T-helper 1 cell treated with Interleukin-12 subunit alpha and Interleukin-12 subunit beta and Interleukin-4 antibody, amounts not matched to agents 30 μg/mL and 1 μg/mL, for 36 hours (primary cell): ENCODE measurements at regions not wholly inside any gene's neighbourhood (a gene's known extent, or its start where the extent isn't known, plus 50 kb on each side); places are given as distances from the start of the nearest gene placed in this dataset.

Source experiments
- H3K27ac Mint-ChIP-seq: one replicate; pipeline ENCODE4 v1.8.0; 2021; ENCODE audit warnings: mild to moderate bottlenecking, mixed read lengths
- H3K27me3 Mint-ChIP-seq: one replicate; pipeline ENCODE4 v1.8.0; 2021; ENCODE audit warnings: low read depth, mixed read lengths
- H3K36me3 Mint-ChIP-seq: one replicate; pipeline ENCODE4 v1.8.0; 2021; ENCODE audit warnings: low read depth, mixed read lengths
- H3K4me1 Mint-ChIP-seq: one replicate; pipeline ENCODE4 v1.8.0; 2021; ENCODE audit warnings: low read depth, mixed read lengths
- H3K4me3 Mint-ChIP-seq: one replicate; pipeline ENCODE4 v1.8.0; 2021; ENCODE audit warnings: mild to moderate bottlenecking, moderate library complexity, mixed read lengths
- H3K9me3 Mint-ChIP-seq: one replicate; pipeline ENCODE4 v1.8.0; 2021; ENCODE audit warnings: mixed read lengths

- no peak overlapping the region for H3K27ac Mint-ChIP-seq
- peaks cover 16% of the 10 kb centered on the region for H3K9me3 Mint-ChIP-seq
- no peak overlapping the region for H3K4me3 Mint-ChIP-seq
- H3K4me1 Mint-ChIP-seq, result no peaks in the 10 kb centered on the region
- no peaks in the 10 kb centered on the region for H3K36me3 Mint-ChIP-seq
- H3K27me3 Mint-ChIP-seq, result no peaks in the 10 kb centered on the region
Observed at GRCh38 chr5:40080191-40080590, 599.5 kb upstream of the PTGER4 start.

- Mint-ChIP-seq H3K36me3 (no peaks in the 10 kb centered on the region), H3K4me3 (no peak overlapping the region), H3K9me3 (peaks cover 11% of the 10 kb centered on the region), H3K27me3 (no peaks in the 10 kb centered on the region), H3K27ac (no peak overlapping the region), H3K4me1 (no peaks in the 10 kb centered on the region)
Observed at GRCh38 chr5:40078898-40079575, 600.7 kb upstream of the PTGER4 start.

- Mint-ChIP-seq H3K36me3 (no peaks in the 10 kb centered on the region), H3K9me3 (peaks cover 15% of the 10 kb centered on the region), H3K27me3 (no peaks in the 10 kb centered on the region), H3K4me3 (no peak overlapping the region), H3K4me1 (no peaks in the 10 kb centered on the region), H3K27ac (no peak overlapping the region)
Observed at GRCh38 chr5:40074826-40075225, 604.9 kb upstream of the PTGER4 start.

- Mint-ChIP-seq H3K4me1 (no peaks in the 10 kb centered on the region), H3K4me3 (no peak overlapping the region), H3K27me3 (no peaks in the 10 kb centered on the region), H3K36me3 (no peaks in the 10 kb centered on the region), H3K9me3 (peaks cover 15% of the 10 kb centered on the region), H3K27ac (no peak overlapping the region)
Observed at GRCh38 chr5:40073927-40074326, 605.8 kb upstream of the PTGER4 start.

GRCh38 chr5:40071870-40072269 lies 607.8 kb upstream of the PTGER4 start:
- H3K27me3 Mint-ChIP-seq, result no peaks in the 10 kb centered on the region
- no peaks in the 10 kb centered on the region for H3K36me3 Mint-ChIP-seq
- no peak overlapping the region for H3K27ac Mint-ChIP-seq
- H3K4me3 Mint-ChIP-seq, result no peak overlapping the region
- peaks cover 8% of the 10 kb centered on the region for H3K9me3 Mint-ChIP-seq
- H3K4me1 Mint-ChIP-seq, result no peaks in the 10 kb centered on the region

GRCh38 chr5:40066616-40067015 lies 613.1 kb upstream of the PTGER4 start:
- no peak overlapping the region for H3K4me3 Mint-ChIP-seq
- no peaks in the 10 kb centered on the region for H3K27me3 Mint-ChIP-seq
- no peaks in the 10 kb centered on the region for H3K36me3 Mint-ChIP-seq
- peaks cover 2% of the 10 kb centered on the region for H3K9me3 Mint-ChIP-seq
- no peaks in the 10 kb centered on the region for H3K4me1 Mint-ChIP-seq
- no peak overlapping the region for H3K27ac Mint-ChIP-seq

- Mint-ChIP-seq H3K9me3 (no peaks in the 10 kb centered on the region), H3K27ac (no peak overlapping the region), H3K27me3 (no peaks in the 10 kb centered on the region), H3K4me3 (no peak overlapping the region), H3K4me1 (no peaks in the 10 kb centered on the region), H3K36me3 (no peaks in the 10 kb centered on the region)
Observed at GRCh38 chr5:40052808-40053207, 626.9 kb upstream of the PTGER4 start.

- H3K4me1 Mint-ChIP-seq, result no peaks in the 10 kb centered on the region
- no peak overlapping the region for H3K27ac Mint-ChIP-seq
- peaks cover 5% of the 10 kb centered on the region for H3K9me3 Mint-ChIP-seq
- no peak overlapping the region for H3K4me3 Mint-ChIP-seq
- H3K36me3 Mint-ChIP-seq, result no peaks in the 10 kb centered on the region
- no peaks in the 10 kb centered on the region for H3K27me3 Mint-ChIP-seq
Observed at GRCh38 chr5:40046792-40047191, 622.0 kb upstream of the DAB2 start.

- Mint-ChIP-seq H3K9me3 (peaks cover 5% of the 10 kb centered on the region), H3K4me1 (no peaks in the 10 kb centered on the region), H3K4me3 (no peak overlapping the region), H3K36me3 (no peaks in the 10 kb centered on the region), H3K27me3 (no peaks in the 10 kb centered on the region), H3K27ac (no peak overlapping the region)
Observed at GRCh38 chr5:40045429-40045828, 620.6 kb upstream of the DAB2 start.

- Mint-ChIP-seq H3K4me1 (no peaks in the 10 kb centered on the region), H3K9me3 (peaks cover 5% of the 10 kb centered on the region), H3K4me3 (no peak overlapping the region), H3K36me3 (no peaks in the 10 kb centered on the region), H3K27ac (no peak overlapping the region), H3K27me3 (no peaks in the 10 kb centered on the region)
Observed at GRCh38 chr5:40043916-40044315, 619.1 kb upstream of the DAB2 start.

GRCh38 chr5:40041452-40041851 lies 616.7 kb upstream of the DAB2 start:
- no peaks in the 10 kb centered on the region for H3K36me3 Mint-ChIP-seq
- no peaks in the 10 kb centered on the region for H3K4me1 Mint-ChIP-seq
- no peak overlapping the region for H3K4me3 Mint-ChIP-seq
- H3K27ac Mint-ChIP-seq, result no peak overlapping the region
- no peaks in the 10 kb centered on the region for H3K27me3 Mint-ChIP-seq
- no peaks in the 10 kb centered on the region for H3K9me3 Mint-ChIP-seq

- Mint-ChIP-seq H3K27ac (no peak overlapping the region), H3K4me1 (peaks cover 3% of the 10 kb centered on the region), H3K27me3 (no peaks in the 10 kb centered on the region), H3K9me3 (no peaks in the 10 kb centered on the region), H3K4me3 (no peak overlapping the region), H3K36me3 (no peaks in the 10 kb centered on the region)
Observed at GRCh38 chr5:40037713-40038112, 612.9 kb upstream of the DAB2 start.

- Mint-ChIP-seq H3K27me3 (peaks cover 4% of the 10 kb centered on the region), H3K4me3 (no peak overlapping the region), H3K9me3 (no peaks in the 10 kb centered on the region), H3K36me3 (no peaks in the 10 kb centered on the region), H3K27ac (no peak overlapping the region), H3K4me1 (peaks cover 3% of the 10 kb centered on the region)
Observed at GRCh38 chr5:40034441-40034840, 609.7 kb upstream of the DAB2 start.

GRCh38 chr5:40033411-40033810 lies 608.6 kb upstream of the DAB2 start:
- peaks cover 4% of the 10 kb centered on the region for H3K27me3 Mint-ChIP-seq
- H3K36me3 Mint-ChIP-seq, result no peaks in the 10 kb centered on the region
- H3K4me3 Mint-ChIP-seq, result no peak overlapping the region
- H3K9me3 Mint-ChIP-seq, result no peaks in the 10 kb centered on the region
- peaks cover 3% of the 10 kb centered on the region for H3K4me1 Mint-ChIP-seq
- no peak overlapping the region for H3K27ac Mint-ChIP-seq

- H3K9me3 Mint-ChIP-seq, result no peaks in the 10 kb centered on the region
- no peak overlapping the region for H3K4me3 Mint-ChIP-seq
Observed at GRCh38 chr5:40033009-40033408, 608.2 kb upstream of the DAB2 start.

GRCh38 chr5:40030661-40031060 lies 605.9 kb upstream of the DAB2 start:
- no peaks in the 10 kb centered on the region for H3K36me3 Mint-ChIP-seq
- peaks cover 3% of the 10 kb centered on the region for H3K4me1 Mint-ChIP-seq
- H3K4me3 Mint-ChIP-seq, result no peak overlapping the region
- no peaks in the 10 kb centered on the region for H3K9me3 Mint-ChIP-seq
- no peak overlapping the region for H3K27ac Mint-ChIP-seq
- peaks cover 4% of the 10 kb centered on the region for H3K27me3 Mint-ChIP-seq

More at GRCh38 chr5:40033009-40033408, 608.2 kb upstream of the DAB2 start:
- Mint-ChIP-seq H3K27ac (no peak overlapping the region), H3K27me3 (peaks cover 4% of the 10 kb centered on the region), H3K36me3 (no peaks in the 10 kb centered on the region), H3K4me1 (peaks cover 3% of the 10 kb centered on the region)
